Esophagus squamous epithelium (tissue), 4 donors: ENCODE measurements at regions not wholly inside any gene's neighbourhood (a gene's known extent, or its start where the extent isn't known, plus 50 kb on each side); places are given as distances from the start of the nearest gene placed in this dataset.

Source experiments
- CTCF ChIP-seq, 6 experiments: fragments of 450-650 bp in 4 of 6; fragments of 200-600 bp in 2 of 6; sonication (generic) in 2 of 6; IDR thresholded peaks; one replicate each; pipeline ENCODE4 v1.5.1; 2016 to 2019; ENCODE audit warnings: antibody characterized with exemption in 6 of 6, mild to moderate bottlenecking in 4 of 6, moderate library complexity in 4 of 6
- POLR2A ChIP-seq, 4 donors: fragments of 450-650 bp; IDR thresholded peaks; one replicate each; pipeline ENCODE4 v1.6.1; 2017; ENCODE audit warnings: antibody characterized with exemption in 4 of 4, mild to moderate bottlenecking in 4 of 4, moderate library complexity in 3 of 4

GRCh38 chr22:22398530-22399327, 109.8 kb downstream of the ZNF280B start:
- TF ChIP-seq CTCF (IDR thresholded peaks at IDR 0.05) (no peak), POLR2A (IDR thresholded peaks at IDR 0.05) (no peak)
